ENCODE measurements at regions not wholly inside any gene's neighbourhood (a gene's known extent, or its start where the extent isn't known, plus 50 kb on each side); places are given as distances from the start of the nearest gene placed in this dataset.

DNA sequence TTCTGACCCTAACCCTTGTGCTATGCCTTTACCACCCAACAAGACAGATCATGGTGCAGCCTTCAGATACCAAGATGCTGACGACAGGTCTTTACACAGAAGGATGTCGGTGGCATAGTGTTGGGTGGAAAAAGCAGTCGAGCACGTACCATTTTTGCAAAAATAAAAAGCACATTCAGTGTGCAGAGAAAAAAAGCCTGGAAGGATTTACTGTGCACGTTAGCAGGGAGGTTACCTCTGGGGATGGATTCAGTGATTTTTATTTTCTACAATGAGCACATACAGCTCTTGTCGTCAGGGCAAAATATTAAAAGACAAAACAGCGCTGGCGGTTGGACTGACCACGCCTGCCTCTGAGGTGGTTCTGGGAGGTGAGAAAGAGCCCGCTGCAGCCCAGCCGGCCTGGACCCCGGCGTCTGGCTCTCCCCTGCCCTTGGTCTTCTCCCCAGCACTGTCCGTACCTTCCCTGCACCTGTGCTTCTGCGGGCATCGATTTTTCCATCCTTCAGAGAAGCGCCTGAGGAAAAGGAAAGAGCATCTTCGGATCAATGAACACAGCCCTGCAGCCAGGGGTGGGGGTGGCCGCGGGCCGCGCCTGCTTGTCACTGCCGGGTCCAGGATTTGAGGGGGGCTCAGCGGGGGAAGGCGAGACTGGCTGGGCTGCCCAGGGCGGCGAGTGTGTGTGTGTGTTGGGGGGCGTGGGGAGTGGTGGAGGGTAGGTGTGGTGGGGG, 200.0 kb upstream of the IER5L start:
- DNase-seq: no peak

DNA sequence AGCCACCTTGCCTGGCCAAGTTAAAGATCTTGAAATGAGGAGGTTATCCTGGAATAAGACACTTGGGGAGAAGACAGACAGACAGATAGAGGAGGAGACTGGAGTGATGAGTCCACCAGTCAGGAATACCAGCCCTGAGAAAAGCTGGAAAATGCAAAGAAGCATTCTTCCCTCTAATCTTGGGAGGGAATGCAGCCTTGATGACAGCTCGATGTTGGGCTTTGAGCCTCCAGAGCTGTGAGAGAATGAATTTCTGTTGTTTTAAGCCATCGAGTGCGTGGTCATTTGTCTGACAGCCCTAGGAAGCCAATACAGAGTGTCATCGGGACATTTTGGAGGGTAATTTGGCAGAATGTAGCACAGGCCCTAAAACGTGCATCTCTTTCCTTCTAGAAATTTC, 199.1 kb upstream of the IER5L start:
- no peak for DNase-seq

DNA sequence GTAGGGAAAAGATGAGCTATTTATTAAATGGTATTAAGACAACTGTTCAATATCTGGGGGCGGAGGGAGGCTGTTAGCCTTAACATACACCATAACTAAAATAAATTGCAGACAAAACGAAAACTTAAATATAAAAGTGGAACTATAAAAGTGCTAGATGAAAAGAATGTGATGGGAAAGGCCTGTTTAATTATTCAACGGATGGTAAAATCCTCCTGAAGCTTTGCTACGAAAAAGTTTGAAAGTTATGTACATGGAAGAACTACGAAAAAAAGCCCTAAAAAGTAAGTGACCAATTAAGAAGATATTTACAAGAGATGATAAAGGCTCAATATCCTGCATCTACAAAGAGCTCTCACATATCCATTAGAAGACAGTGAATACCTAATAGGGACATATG, 197.8 kb upstream of the IER5L start:
- no peak for DNase-seq

DNA sequence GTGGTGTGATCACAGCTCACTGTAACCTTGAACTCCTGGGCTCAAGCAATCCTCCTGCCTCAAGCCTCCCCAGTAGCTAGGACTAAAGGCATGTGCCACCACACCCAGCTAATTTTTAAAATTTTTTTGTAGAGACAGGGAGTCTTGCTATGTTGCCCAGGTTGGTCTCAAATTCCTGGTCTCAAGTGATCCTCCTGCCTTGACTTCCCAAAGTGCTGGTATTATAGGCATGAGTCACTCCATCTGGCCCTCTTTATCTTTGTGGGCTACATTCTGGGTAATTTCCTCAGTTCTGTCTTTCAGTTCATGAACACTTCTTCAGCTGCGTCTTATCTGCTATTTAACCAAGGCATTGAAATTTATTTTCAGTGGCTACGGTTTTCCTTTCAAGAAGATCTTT, 196.6 kb upstream of the IER5L start:
- no peak for DNase-seq

DNA sequence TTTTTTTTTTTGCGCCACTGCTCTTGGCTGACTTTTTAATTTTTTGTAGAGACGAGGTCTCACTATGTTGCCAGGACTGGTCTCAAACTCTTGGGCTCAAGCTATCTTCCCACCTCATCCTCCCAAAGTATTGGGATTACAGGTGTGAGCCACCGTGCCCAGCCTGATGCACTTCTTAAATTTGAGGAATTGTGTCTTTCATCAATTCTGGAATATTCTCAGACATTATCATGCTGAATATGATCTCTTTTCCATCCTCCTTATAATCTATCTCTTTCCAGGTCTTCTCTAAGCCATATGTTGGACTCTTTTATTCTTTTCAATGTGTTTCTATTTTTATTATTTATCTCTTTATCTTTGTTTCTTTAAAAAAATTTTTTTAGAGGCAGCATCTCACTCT, 196.2 kb upstream of the IER5L start:
- DNase-seq: no peak

DNA sequence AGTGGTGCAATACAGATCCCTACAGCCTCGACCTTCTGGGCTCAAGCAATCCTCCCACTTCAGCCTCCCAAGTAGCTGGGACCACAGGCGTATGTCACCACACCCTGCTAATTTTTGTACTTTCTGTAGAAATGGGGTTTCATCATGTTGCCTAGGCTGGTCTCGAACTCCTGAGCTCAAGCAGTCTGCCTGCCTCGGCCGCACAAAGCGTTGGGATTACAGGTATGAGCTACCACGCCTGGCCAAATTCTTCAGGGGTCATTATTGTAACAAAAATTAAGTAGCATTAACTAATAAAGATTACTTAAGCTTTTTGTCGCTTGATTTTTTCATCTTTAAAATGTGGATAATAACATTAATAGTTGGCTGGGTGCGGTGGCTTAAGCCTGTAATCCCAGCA, 195.3 kb upstream of the IER5L start:
- DNase-seq: no peak

DNA sequence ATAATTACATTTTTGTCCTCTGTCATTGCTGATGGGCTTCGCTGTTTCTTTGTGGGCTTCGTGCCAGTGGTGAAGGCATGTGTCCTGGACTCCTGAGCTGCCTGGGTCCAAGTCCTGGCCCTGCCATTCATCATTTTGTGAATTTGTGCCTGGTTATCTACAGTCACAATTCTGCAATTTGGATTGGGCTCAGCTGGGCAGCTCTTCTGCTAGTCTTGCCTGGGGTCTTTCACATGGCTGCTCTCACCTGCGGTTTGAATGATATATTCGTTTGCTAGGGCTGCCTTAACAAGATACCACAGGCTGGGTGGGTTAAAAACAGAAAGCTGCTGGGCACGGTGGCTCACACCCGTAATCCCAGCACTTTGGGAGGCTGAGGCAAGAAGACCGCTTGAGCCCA, 192.7 kb upstream of the IER5L start:
- no peak for DNase-seq

DNA sequence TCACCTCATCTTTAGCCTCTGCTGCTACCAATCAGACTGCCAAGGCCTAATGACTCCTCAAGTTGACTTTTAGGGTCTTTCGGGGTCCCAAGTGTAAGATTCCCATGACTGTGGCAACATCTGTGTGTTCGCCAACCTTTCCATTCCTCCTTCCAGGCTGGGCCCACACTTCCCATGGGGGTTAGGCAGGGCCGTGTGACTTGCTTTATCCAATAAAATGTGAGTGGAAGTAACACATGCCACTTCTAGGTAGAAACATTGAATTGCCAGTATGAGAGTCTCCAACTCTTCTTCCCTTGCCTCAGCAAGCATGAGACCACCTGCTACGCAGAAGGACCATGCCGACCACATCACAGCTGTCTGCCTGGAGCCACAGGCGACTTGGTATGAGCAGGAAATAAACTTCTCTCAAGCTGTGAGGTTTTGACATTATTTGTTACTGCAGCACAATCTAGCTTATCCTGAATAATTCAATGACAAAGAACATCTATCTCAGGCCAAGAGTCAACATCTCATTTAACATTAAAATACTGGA, 190.4 kb upstream of the IER5L start:
- no peak for DNase-seq

DNA sequence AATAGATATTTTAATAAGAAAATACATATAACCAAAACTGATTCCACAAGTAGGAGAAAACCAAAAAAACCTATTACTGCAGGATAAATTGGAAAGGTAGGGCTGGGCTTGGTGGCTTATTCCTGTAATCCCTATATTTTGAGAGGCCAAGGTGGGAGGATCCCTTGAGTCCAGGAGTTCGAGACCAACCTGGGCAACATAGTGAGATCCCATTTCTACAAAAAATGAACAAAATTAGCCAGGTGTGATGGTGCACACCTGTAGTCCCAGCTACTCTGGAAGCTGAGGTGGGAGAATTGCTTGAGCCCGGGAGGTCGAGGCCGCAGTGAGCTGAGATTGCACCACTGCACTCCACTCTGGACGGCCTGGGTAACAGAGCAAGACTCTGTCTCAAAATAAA, 189.2 kb upstream of the IER5L start:
- DNase-seq: no peak

DNA sequence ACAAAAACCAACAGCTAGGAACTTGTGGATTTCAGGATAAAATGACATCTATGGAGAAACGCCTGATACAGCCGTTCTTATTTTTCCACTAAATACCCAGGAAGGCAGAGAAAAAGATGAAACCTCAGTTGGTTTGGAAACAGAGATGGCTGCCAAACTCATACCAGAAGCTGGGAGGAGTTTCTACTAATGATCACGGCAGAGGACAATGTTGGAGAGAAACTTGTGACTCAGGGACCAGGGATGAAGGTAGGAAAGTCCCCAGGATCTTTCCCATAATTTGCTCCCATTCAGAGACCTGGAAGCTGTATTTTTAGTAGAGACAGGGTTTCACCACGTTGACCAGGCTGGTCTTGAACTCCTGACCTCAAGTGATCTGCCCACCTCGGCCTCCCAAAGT, 187.1 kb upstream of the IER5L start:
- no peak for DNase-seq

DNA sequence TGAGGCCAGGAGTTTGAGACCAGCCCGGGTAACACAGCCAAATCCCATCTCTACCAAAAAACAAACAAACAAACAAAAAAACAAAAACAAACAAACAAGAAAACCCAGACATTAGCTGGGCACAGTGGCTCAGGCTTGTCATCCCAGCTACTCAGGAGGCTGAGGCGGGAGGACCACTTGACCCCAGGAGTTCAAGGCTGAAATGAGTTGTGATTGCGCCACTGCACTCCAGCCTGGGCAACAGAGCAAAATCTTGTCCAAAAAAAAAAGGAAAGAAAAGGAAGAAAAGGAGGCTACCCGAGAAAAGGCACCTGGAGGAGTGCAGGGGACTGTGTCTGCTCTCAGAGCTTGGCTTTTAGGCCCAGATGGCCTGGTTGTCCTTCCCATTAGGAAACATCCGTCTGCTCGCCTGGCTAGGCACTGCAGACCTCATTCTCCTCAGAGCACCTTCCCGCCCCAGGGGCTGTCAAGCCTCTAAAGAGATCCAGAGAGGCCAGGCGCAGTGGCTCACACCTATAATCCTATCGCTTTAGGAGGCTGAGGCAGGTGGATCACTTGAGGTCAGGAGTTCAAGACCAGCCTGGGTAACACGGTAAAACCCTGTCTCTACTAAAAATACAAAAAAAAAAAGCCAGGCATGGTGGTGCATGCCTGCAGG, 185.3 kb upstream of the IER5L start:
- DNase-seq: no peak

DNA sequence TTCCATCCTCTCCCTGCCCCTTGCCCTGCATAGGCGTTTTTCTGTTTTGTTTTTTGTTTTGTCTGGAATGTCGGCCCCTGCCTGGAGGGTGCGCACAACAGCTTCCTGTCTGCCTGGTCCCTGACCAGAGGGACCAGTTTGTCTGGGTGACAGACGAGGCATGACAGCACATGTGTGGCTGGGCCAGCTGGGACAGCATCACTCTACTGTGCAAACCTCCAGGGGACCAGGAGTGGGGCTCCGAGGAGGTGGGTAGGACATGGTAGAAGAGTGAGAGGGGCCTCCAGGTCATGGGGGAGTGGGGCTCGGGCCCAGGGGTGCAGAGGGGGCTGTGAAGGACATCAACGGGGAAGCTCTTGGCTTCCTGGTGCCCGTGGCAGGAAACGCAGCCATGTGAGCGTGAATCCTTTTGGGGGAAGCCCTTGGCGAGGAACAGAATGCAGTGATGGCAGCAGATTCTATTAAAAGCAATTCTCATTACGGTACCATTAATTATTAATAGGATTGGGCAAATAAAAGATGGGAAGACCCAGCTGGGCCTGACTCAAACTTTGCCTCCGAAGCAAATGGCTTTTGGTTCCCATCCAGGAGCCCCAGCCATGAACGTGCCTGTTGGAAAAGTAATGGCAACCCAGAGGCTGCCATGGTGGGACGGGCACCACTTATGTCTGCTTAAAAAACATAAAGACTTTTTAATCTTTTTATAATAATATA, 184.4 kb upstream of the IER5L start:
- DNase-seq: no peak

DNA sequence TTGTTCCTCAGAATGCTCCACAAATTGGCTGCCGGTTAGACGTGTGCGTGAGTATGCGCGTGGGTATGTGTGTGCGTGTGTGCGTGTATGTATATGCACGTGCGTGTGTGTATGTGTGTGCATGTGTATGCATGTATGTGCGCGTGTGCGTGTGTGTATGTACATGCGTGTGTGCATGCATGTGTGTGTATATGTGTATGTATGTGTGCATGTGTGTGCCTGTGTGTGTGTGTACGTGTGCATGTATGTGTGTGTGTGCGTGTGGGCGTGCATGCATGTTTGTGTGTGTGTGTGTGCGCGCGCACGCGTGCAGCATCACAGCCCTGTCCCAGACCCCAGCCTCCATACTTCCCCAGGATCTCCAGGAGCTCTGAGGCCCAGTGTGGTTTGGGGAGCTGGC, 183.1 kb upstream of the IER5L start:
- no peak for DNase-seq

DNA sequence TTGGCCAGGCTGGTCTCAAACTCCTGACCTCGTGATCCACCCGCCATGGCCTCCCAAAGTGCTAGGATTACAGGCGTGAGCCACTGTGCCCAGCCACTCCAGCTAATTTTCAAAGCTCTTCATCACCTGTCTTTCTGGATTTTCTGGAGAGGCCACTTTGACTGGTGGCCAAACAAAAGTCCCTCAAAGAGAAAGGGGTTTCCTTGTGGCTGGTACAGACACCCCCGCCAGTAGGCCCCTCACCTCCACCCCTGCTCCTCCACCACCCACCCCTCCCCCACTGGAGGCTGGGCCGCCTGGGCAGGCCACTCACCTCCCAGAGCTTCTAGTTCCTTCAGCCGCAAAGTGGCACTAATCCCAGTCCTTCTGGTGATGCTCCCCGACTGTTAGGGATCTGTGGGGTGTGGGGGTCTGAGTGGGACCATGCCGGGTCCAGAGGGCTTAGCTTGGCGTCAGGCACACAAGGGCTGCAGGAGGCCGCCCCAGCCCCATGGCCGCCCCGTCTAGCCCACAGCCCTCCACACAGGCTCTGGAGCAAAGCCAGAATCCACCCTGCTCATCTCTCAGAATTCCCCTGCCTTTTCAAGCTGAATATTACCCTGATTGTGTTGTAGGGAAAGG, 182.0 kb upstream of the IER5L start:
- DNase-seq: no peak

DNA sequence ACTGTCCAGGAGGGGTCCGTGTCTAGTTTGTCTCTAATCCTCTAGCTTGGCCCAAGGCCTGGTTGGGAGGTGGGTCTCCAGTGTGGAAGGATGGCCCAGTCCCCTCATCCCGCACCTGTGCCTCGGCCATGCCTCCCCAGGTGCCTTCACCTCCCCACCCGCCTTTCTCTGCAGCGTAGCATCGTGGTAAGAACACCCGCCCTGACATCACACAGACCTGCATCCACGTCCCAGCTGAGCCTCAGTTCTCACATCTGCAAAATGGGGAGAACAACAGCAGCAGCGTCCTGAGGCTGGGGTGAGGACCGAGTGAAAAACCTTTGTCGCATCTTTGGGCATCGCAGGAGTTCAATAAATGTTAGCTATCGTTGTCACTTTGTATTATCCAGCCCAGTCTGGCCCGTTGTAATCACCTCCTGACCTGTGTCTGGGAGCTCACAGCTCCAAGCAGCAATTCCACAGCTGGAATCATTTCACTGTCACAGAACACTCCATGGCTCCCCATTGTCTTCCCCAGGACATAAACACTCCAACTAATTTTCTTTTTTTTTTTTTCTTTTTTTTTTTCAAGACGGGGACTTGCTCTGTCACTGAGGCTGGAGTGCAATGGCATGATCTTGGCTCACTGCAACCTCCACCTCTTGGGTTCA, 181.2 kb upstream of the IER5L start:
- DNase-seq: no peak

DNA sequence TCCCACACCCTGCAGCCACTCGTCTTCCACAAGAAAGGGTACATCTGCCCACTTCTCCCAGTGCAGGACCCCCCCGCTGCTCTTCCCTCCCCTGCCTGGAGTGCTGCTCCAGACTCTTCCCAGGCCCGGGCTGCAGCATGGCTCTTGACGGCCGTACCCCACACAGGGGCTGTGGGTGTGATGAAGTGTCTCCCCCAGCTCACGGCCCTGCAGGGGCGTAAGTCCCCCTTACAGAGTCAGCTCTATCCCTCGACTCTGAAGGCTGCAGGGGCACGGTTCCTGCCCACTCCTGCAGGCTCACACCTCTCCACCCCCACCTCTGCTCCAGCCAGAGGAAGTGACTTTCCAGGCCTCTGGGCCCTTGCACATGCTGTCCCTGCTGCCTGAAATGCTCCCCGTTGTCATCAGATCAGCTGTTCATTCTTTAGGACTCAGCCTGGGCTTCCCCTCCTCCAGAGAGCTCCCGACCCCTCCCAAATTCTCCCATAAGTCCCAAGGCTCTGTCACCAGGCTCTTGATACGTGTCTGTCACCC, 180.6 kb upstream of the IER5L start:
- DNase-seq: no peak

DNA sequence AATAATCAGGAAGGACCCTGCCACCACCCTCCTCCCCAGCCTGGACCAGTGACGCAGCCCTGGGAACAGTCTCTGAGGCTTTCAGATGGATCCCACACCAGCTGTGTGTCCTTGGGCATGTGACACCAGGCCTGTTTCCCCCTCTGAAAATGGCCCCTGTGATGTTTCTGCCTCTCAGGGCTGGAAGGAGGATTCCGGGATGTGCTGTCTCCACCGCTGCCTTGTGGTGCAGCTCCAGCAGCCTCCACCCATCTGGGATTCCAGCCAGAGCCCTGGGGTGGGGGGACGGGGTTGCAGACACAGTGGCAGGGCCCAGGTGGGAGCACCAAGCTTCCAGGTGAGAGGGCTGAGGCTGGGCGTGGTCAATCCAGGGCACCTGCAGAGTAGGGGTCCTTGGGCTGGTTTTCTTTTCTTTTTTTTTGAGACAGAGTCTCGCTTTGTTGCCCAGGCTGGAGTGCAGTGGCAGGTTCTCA, 179.7 kb upstream of the IER5L start:
- no peak for DNase-seq

DNA sequence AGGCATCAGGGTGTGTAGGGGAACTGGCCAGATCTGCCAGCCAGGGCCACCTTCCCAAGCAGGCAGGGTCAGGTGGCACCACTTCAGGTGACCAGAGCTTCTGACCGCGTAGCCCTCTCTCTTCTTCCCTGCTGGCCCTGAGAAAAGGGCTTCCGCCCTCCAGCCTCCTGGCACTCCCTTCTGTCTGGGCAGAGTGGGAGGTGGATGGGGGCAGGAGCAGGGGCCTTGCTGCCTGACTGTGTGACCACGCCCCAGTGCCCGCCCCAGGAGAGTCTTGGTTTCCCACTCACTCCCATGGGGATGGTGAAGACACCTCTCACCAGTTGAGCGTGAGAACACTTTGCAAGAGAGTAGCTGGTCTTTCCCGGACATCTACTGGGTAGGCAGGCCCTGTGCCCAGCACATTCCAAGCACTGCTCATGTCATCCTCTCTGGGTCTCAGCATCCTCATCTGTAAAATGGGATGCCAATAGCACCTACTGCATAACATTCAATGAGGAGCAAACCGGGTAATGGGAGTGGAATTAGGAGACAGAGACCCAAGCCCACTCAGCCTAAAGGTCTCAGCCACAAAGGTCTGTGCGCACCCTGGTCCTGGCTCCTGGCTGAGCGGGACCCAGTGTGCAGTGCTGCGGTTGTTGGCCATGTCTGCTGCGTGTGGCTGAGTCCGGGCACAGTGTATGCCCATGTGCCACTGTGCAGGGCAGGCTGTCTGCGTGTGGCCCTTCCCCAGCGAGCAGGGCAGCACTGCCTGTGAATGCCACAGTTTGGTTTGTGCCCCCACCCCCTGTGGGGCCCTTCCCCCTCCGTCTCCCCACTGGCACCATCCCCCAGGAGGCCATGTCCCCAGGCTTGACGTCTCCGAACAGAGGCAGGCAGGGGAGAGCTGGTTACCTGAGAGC, 179.1 kb upstream of the IER5L start:
- DNase-seq: no peak

DNA sequence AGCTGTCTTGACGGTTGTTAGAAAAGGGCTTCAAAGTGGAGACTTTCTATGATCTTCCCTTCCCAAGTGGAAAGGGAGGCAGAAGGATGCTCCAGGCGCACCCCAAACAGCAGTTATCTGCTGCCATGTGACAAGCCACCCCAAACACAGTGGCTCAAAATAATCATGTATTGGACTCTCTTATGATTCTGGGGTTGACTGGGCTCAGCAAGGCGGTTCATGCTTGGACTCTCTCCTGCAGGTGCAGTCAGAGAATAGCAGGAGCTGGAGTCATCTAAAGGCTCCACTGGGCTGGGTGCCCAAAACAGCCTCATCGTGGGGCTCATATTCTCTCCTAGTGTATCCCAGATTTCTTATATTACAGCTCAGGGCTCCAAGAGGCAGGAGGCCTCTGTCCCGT, 177.6 kb upstream of the IER5L start:
- DNase-seq: no peak

DNA sequence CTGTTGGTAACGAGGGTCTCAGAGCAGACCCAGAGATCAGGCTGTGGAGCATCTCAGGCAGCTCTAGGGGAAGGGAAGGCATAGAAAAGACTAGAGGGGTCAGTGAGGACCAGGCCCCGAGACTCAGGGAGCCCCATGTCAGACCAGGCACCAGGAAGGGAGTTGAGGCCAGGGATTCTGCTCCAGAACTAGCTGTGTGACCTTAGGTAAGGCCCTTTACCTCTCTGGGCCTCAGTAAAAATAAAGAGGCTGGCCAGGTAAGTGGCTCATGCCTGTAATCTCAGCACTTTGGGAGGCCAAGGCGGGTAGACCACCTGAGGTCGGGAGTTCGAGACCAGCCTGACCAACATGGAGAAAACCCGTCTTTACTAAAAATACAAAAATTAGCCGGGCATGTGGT, 176.4 kb upstream of the IER5L start:
- DNase-seq: no peak

DNA sequence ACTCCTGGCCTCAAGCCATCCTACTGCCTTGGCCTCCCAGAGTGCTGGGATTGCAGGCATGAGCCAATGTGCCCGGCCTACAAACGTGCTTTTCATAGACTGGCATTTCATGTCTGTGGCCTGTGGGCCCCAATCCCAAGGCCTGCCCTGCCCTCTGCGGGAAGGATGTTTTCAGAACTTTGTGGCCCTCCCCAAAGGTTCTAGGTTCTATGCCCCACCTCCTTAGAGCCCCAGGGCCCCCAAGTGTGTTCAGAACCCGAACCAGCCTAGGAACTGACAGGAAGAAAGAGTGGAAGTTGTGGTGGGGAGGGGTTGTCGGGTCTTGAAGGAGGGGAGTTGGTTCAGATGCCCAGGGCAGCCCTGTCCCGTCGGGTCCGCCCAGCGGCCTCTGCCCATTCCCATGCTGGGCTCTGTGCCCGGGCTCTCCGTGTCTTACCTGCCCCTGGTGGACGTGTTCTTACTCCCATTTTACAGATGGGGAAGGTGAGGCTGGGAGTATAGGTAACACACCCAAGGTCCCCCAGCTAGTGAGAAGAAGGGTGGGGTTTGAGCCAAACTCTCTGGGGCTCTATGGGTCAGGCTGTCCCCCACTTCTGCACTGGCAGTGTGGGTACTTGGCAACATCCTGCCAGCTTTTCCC, 175.8 kb upstream of the IER5L start:
- no peak for DNase-seq
